Tibial nerve (tissue), 4 donors: ENCODE measurements at regions not wholly inside any gene's neighbourhood (a gene's known extent, or its start where the extent isn't known, plus 50 kb on each side); places are given as distances from the start of the nearest gene placed in this dataset.

ENCODE experiments used
- DNase-seq, 2 donors: peaks; one replicate each; pipeline ENCODE4 v3.0.0-alpha.2; 2019; ENCODE audit warnings: low spot score in 2 of 2
- H3K27ac ChIP-seq, 4 donors: fragments of 200-600 bp; sonication (generic) in 3 of 4; one replicate each; pipeline ENCODE4 v1.5.1; 2017 to 2019; ENCODE audit warnings: mild to moderate bottlenecking in 1 of 4
- H3K27me3 ChIP-seq, 2 donors: fragments of 200-600 bp; sonication (generic) in 1 of 2; one replicate each; pipeline versions ENCODE4 v1.5.1 to v1.6.0; 2017 to 2019
- H3K36me3 ChIP-seq, 3 donors: fragments of 200-600 bp; sonication (generic); one replicate each; pipeline ENCODE4 v1.5.1; 2018 to 2019
- H3K4me1 ChIP-seq, 4 donors: fragments of 200-600 bp; sonication (generic) in 3 of 4; one replicate each; pipeline ENCODE4 v1.5.1; 2017 to 2019
- H3K4me3 ChIP-seq, 4 donors: fragments of 200-600 bp; sonication (generic) in 3 of 4; one replicate each; pipeline ENCODE4 v1.5.1; 2017 to 2019; ENCODE audit warnings: mild to moderate bottlenecking in 1 of 4, moderate library complexity in 1 of 4
- H3K9me3 ChIP-seq, 4 donors: fragments of 200-600 bp; sonication (generic) in 3 of 4; one replicate each; pipeline ENCODE4 v1.5.1; 2017 to 2019
- CTCF ChIP-seq, 5 experiments: fragments of 200-600 bp in 3 of 5; fragments of 450-650 bp in 2 of 5; sonication (generic) in 3 of 5; IDR thresholded peaks; one replicate each; pipeline ENCODE4 v1.5.1; 2016 to 2019; ENCODE audit warnings: antibody characterized with exemption in 5 of 5, mild to moderate bottlenecking in 3 of 5, moderate library complexity in 2 of 5
- EP300 ChIP-seq, 2 donors: sonication (generic); formaldehyde crosslinking; IDR thresholded peaks; one replicate each; pipeline ENCODE4 v1.6.1; 2017; ENCODE audit warnings: antibody characterized with exemption in 2 of 2, mild to moderate bottlenecking in 1 of 2
- POLR2A ChIP-seq, 2 donors: fragments of 450-650 bp; IDR thresholded peaks; one replicate each; pipeline ENCODE4 v1.6.1; 2017; ENCODE audit warnings: antibody characterized with exemption in 2 of 2, mild to moderate bottlenecking in 2 of 2, moderate library complexity in 2 of 2
- WGBS, 2 donors: methylation state at CpG; one replicate each; pipeline ENCODE4 v1.1.5; 2018; 5-methylcytosine and 5-hydroxymethylcytosine counted together

GRCh38 chr7:136688601-136689000 is 179.9 kb upstream of the CHRM2 start:
- no peak for DNase-seq
- 85 to 86% methylated on average over 2 of the region's 2 CpGs for WGBS, 2 donors
- H3K9me3 ChIP-seq: no peaks in the 10 kb centered on the region
- no peak overlapping the region for H3K4me3 ChIP-seq
- no peaks in the 10 kb centered on the region for H3K36me3 ChIP-seq
- no peaks in the 10 kb centered on the region for H3K27me3 ChIP-seq
- H3K27ac ChIP-seq: no peak overlapping the region
- H3K4me1 ChIP-seq: no peaks in the 10 kb centered on the region
- TF ChIP-seq CTCF (IDR thresholded peaks at IDR 0.05) (no peak), POLR2A (IDR thresholded peaks at IDR 0.05) (no peak), EP300 (IDR thresholded peaks at IDR 0.05) (no peak)

DNA sequence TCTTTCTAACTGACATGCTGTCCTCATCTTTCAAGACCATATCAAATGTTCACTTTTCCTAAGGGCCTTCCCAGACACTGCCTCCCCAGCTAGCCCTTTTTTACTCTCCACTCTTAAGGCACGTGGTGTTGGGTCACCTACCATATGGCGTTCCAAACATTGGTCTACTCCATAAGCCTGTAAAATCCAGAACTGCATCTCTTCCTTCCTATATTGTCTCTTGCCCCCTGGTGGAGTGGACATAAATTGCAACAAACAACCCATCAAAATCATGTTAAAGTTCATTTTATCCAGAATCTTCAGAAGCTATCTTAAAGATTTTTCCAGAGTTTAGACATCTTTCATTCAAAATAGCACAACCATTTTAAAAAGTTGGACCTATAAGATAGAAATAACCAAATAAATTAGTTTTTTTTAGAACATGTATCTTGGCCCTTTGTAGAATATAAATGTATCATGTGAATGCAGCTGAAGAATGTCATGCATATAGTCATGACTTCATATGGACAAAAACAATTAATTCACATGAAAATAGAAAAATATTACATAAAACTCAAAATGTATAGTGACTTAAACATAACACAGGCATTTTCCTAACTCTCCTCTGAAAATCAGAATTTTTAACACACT is 180.6 kb upstream of the CHRM2 start:
- Histone ChIP-seq H3K36me3 (no peaks in the 10 kb centered on the region), H3K4me1 (no peaks in the 10 kb centered on the region), H3K4me3 (no peak overlapping the region), H3K27me3 (no peaks in the 10 kb centered on the region), H3K27ac (no peak overlapping the region), H3K9me3 (no peaks in the 10 kb centered on the region)
- TF ChIP-seq EP300 (IDR thresholded peaks at IDR 0.05) (no peak), POLR2A (IDR thresholded peaks at IDR 0.05) (no peak), CTCF (IDR thresholded peaks at IDR 0.05) (peak in 2 of 5 experiments; percentile 21 to 29)
- DNase-seq: peak in 1 of 2 donors; percentile 15
- WGBS, 2 donors: 47 to 58% methylated on average over 2 of the region's 2 CpGs

DNA sequence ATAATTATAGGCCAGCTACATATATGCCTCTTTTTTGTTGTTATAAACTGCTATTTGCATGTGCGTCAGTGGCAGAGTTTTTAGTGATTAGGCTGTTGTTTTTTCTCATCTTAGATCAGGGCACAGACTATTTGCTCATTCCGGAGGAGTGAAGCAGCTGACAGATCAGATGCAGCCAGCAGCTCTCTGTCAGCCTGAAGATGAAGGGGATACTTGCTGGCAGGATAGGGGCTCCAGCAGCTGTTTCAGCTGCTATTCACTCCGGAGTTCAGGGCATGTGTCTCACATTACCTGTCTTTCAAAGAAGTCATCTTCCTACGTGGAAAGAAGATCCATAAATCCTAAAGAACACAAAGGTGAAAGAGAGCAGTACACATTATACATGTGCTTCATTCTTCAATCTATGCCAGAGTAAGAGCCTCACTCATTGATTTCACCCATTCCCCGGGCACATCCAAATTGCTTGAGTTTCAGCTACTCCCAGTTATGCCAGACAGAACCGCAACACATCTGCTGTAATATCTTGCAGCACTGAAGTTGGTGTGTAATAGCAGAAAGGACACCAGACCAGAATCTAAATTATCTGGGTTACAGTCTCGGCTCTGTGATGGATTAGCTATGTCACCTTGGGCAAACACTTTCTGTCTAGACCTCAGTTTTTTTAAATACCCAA is 182.8 kb upstream of the CHRM2 start:
- Histone ChIP-seq H3K9me3 (no peaks in the 10 kb centered on the region), H3K4me1 (no peaks in the 10 kb centered on the region), H3K4me3 (no peak overlapping the region), H3K27me3 (no peaks in the 10 kb centered on the region), H3K36me3 (no peaks in the 10 kb centered on the region), H3K27ac (no peak overlapping the region)
- 59% methylated on average over 7 of the region's 7 CpGs for WGBS, 2 donors
- no peak for DNase-seq
- no peak for TF ChIP-seq CTCF (IDR thresholded peaks at IDR 0.05)
- no peak for TF ChIP-seq EP300 (IDR thresholded peaks at IDR 0.05)
- TF ChIP-seq POLR2A (IDR thresholded peaks at IDR 0.05): no peak

- no peak overlapping the region for H3K4me3 ChIP-seq
- peaks cover 0 to 30% (median 2%) of the 10 kb centered on the region in 4 donors for H3K9me3 ChIP-seq
- H3K36me3 ChIP-seq: no peaks in the 10 kb centered on the region
- no peaks in the 10 kb centered on the region for H3K4me1 ChIP-seq
- DNase-seq: no peak
- no peak overlapping the region for H3K27ac ChIP-seq
- 61 to 64% methylated on average over 9 of the region's 9 CpGs for WGBS, 2 donors
- TF ChIP-seq EP300 (IDR thresholded peaks at IDR 0.05) (no peak), POLR2A (IDR thresholded peaks at IDR 0.05) (no peak), CTCF (IDR thresholded peaks at IDR 0.05) (no peak)
- H3K27me3 ChIP-seq: no peaks in the 10 kb centered on the region
Observed at GRCh38 chr7:136677471-136678365, 190.7 kb upstream of the CHRM2 start.

- H3K27me3 ChIP-seq: no peaks in the 10 kb centered on the region
- TF ChIP-seq POLR2A (IDR thresholded peaks at IDR 0.05): no peak
- no peak for TF ChIP-seq CTCF (IDR thresholded peaks at IDR 0.05)
- TF ChIP-seq EP300 (IDR thresholded peaks at IDR 0.05): no peak
- H3K4me3 ChIP-seq: no peak overlapping the region
- H3K36me3 ChIP-seq: no peaks in the 10 kb centered on the region
- no peak overlapping the region for H3K27ac ChIP-seq
- peaks cover 0 to 11% (median 4%) of the 10 kb centered on the region in 4 donors for H3K9me3 ChIP-seq
- 50 to 53% methylated on average over 1 of the region's 1 CpG for WGBS, 2 donors
- H3K4me1 ChIP-seq: no peaks in the 10 kb centered on the region
- no peak for DNase-seq
Observed at GRCh38 chr7:136667584-136667983, 200.9 kb upstream of the CHRM2 start.
